PC-9 (cell line): ENCODE measurements at regions not wholly inside any gene's neighbourhood (a gene's known extent, or its start where the extent isn't known, plus 50 kb on each side); places are given as distances from the start of the nearest gene placed in this dataset.

Experiments used
- BruUV-seq: library from RNA; stranded (reverse); fragments of 400-500 nt; replicated peaks from 2 replicates; lab custom pipeline; 2021; lab: Mats Ljungman, UMichigan
- CTCF ChIA-PET: fragments of 300-600 bp; sonication (Branson Sonifier 250); formaldehyde crosslinking; loops from one replicate; lab custom pipeline; 2022; ENCODE audit warnings: antibody characterized with exemption; lab: Charles Lee
- POLR2A ChIA-PET: fragments of 300-600 bp; sonication (Branson Sonifier 250); formaldehyde crosslinking; loops from one replicate; lab custom pipeline; 2022; ENCODE audit warnings: antibody characterized with exemption; ENCODE audit not compliant: unreplicated experiment; lab: Charles Lee
- DNase-seq, 2 experiments: peaks; one replicate each; pipeline versions ENCODE4 v3.0.0 to v3.0.0-alpha.2; 2015 to 2022; ENCODE audit warnings: mixed read lengths in 1 of 2
- H2AFZ ChIP-seq: fragments of 200-600 bp; sonication (generic); 2 replicates; pipeline ENCODE4 v1.8.1; 2017; ENCODE audit warnings: antibody characterized with exemption
- H3F3A ChIP-seq: fragments of 200-600 bp; sonication (generic); 2 replicates; pipeline ENCODE4 v1.8.1; 2017; ENCODE audit warnings: antibody characterized with exemption, mild to moderate bottlenecking, low read depth; ENCODE audit not compliant: insufficient read depth
- H3K27ac ChIP-seq: fragments of 200-600 bp; sonication (generic); 2 replicates; pipeline ENCODE4 v1.6.1; 2016; ENCODE audit warnings: mixed run types
- H3K27me3 ChIP-seq: fragments of 200-600 bp; sonication (generic); 2 replicates; pipeline ENCODE4 v1.6.1; 2016; ENCODE audit warnings: low read depth, mixed run types; ENCODE audit not compliant: insufficient read depth
- H3K36me3 ChIP-seq: fragments of 200-600 bp; sonication (generic); 2 replicates; pipeline ENCODE4 v1.6.1; 2016; ENCODE audit warnings: low read depth, mixed run types
- H3K4me1 ChIP-seq: fragments of 200-600 bp; sonication (generic); replicated peaks from 2 replicates; pipeline ENCODE4 v1.6.1; 2016; ENCODE audit warnings: mixed run types; ENCODE audit not compliant: insufficient read depth
- H3K4me2 ChIP-seq: fragments of 200-600 bp; sonication (generic); 2 replicates; pipeline ENCODE4 v1.6.1; 2017; ENCODE audit warnings: mixed run types
- H3K4me3 ChIP-seq: fragments of 200-600 bp; sonication (generic); 2 replicates; pipeline ENCODE4 v1.6.1; 2016; ENCODE audit warnings: mixed run types
- H3K79me2 ChIP-seq: fragments of 200-600 bp; sonication (generic); 2 replicates; pipeline ENCODE4 v1.6.1; 2017; ENCODE audit warnings: low read depth, mixed run types
- H3K9me2 ChIP-seq: fragments of 200-600 bp; sonication (generic); 2 replicates; pipeline ENCODE4 v1.8.1; 2017; ENCODE audit warnings: mild to moderate bottlenecking; ENCODE audit not compliant: insufficient read depth
- H3K9me3 ChIP-seq: fragments of 200-600 bp; sonication (generic); 2 replicates; pipeline ENCODE4 v1.8.1; 2016; ENCODE audit warnings: low read depth; ENCODE audit not compliant: insufficient read depth
- H4K20me1 ChIP-seq: fragments of 200-600 bp; sonication (generic); 2 replicates; pipeline ENCODE4 v1.8.1; 2017; ENCODE audit not compliant: insufficient read depth
- CTCF ChIP-seq: fragments of 200-600 bp; sonication (generic); conservative IDR thresholded peaks from 2 replicates; pipeline ENCODE4 v1.6.1; 2017; ENCODE audit warnings: mixed run types, antibody characterized with exemption, mild to moderate bottlenecking, moderate library complexity
- EZH2 ChIP-seq: fragments of 200-600 bp; sonication (generic); IDR thresholded peaks from 2 replicates; pipeline ENCODE4 v1.8.0; 2017; ENCODE audit warnings: antibody characterized with exemption, low read depth
- intact Hi-C: fragments of 100-400 bp; cut with micrococcal nuclease; formaldehyde crosslinking; loops from one replicate; pipeline ENCODE4 v1.10.0; 2022; ENCODE audit not compliant: unreplicated experiment

GRCh38 chr14:97697772-97698171 is 900.6 kb downstream of the VRK1 start:
- H3K4me1 ChIP-seq = no peaks in the 10 kb centered on the region
- ChIA-PET CTCF (no interaction called here), POLR2A (no interaction called here)
- H3K9me3 ChIP-seq = no peaks in the 10 kb centered on the region
- no peaks in the 10 kb centered on the region for H3K27me3 ChIP-seq
- no peaks in the 10 kb centered on the region for H3K79me2 ChIP-seq
- H2AFZ ChIP-seq = no peak overlapping the region
- no peak overlapping the region for H3K27ac ChIP-seq
- H3K4me2 ChIP-seq = no peak overlapping the region
- TF ChIP-seq EZH2 = no peak
- TF ChIP-seq CTCF = no peak
- no peak overlapping the region for H3K4me3 ChIP-seq
- no peaks in the 10 kb centered on the region for H3K9me2 ChIP-seq
- no TSS peak for BruUV-seq
- H3K36me3 ChIP-seq = no peaks in the 10 kb centered on the region
- H4K20me1 ChIP-seq = no peaks in the 10 kb centered on the region
- no peak for DNase-seq
- no peaks in the 10 kb centered on the region for H3F3A ChIP-seq
- intact Hi-C loops = no loop called here

- no peak for DNase-seq
- POLR2A ChIA-PET = no interaction called here
- H3K27ac ChIP-seq = no peak overlapping the region
- no peaks in the 10 kb centered on the region for H4K20me1 ChIP-seq
- H3K36me3 ChIP-seq = no peaks in the 10 kb centered on the region
- H3K79me2 ChIP-seq = no peaks in the 10 kb centered on the region
- H3F3A ChIP-seq = no peaks in the 10 kb centered on the region
- BruUV-seq = no TSS peak
- no peak for TF ChIP-seq CTCF
- no peak for TF ChIP-seq EZH2
- H3K4me3 ChIP-seq = no peak overlapping the region
- intact Hi-C loops = no loop called here
- no peaks in the 10 kb centered on the region for H3K9me3 ChIP-seq
- CTCF ChIA-PET = no interaction called here
- H3K27me3 ChIP-seq = no peaks in the 10 kb centered on the region
- no peak overlapping the region for H3K4me2 ChIP-seq
- no peaks in the 10 kb centered on the region for H3K4me1 ChIP-seq
- no peak overlapping the region for H2AFZ ChIP-seq
- H3K9me2 ChIP-seq = no peaks in the 10 kb centered on the region
These were observed 901.8 kb downstream of the VRK1 start for GRCh38 chr14:97699026-97699425.

- intact Hi-C loops = no loop called here
- TF ChIP-seq CTCF (no peak), EZH2 (no peak)
- CTCF ChIA-PET = no interaction called here
- BruUV-seq = no TSS peak
- DNase-seq = no peak
- Histone ChIP-seq H3K79me2 (no peaks in the 10 kb centered on the region), H3K9me2 (no peaks in the 10 kb centered on the region), H3F3A (no peaks in the 10 kb centered on the region), H4K20me1 (no peaks in the 10 kb centered on the region), H2AFZ (no peak overlapping the region), H3K27ac (no peak overlapping the region), H3K4me3 (no peak overlapping the region), H3K9me3 (no peaks in the 10 kb centered on the region), H3K4me2 (no peak overlapping the region), H3K27me3 (no peaks in the 10 kb centered on the region), H3K36me3 (no peaks in the 10 kb centered on the region), H3K4me1 (no peaks in the 10 kb centered on the region)
- POLR2A ChIA-PET = no interaction called here
These were observed 906.0 kb downstream of the VRK1 start for GRCh38 chr14:97703006-97703760.
